Right atrium auricular region (tissue), 2 donors: ENCODE measurements at regions not wholly inside any gene's neighbourhood (a gene's known extent, or its start where the extent isn't known, plus 50 kb on each side); places are given as distances from the start of the nearest gene placed in this dataset.

Source experiments
- DNase-seq: peaks from one replicate; pipeline ENCODE4 v3.0.0-alpha.2; 2019; ENCODE audit warnings: low spot score
- H3K27ac ChIP-seq, 2 donors: fragments of 200-600 bp; sonication (generic); 1 replicate in 1 of 2; 2 replicates in 1 of 2; pipeline ENCODE4 v1.5.1; 2016 to 2019
- H3K27me3 ChIP-seq, 2 donors: fragments of 200-600 bp; sonication (generic); one replicate each; pipeline versions ENCODE4 v1.5.1 to v1.6.0; 2017 to 2019
- H3K36me3 ChIP-seq: fragments of 200-600 bp; sonication (generic); one replicate; pipeline ENCODE4 v1.5.1; 2016
- H3K4me1 ChIP-seq, 2 donors: fragments of 200-600 bp; sonication (generic); one replicate each; pipeline versions ENCODE4 v1.5.1 to v1.6.0; 2017 to 2019
- H3K4me3 ChIP-seq, 2 donors: fragments of 200-600 bp; sonication (generic); 1 replicate in 1 of 2; 2 replicates in 1 of 2; pipeline ENCODE4 v1.5.1; 2017 to 2019; ENCODE audit warnings: mild to moderate bottlenecking in 1 of 2, moderate library complexity in 1 of 2
- H3K9me3 ChIP-seq, 2 donors: fragments of 200-600 bp; sonication (generic); one replicate each; pipeline ENCODE4 v1.5.1; 2019
- TF ChIP-seq, protein P1 (sequence below), 2 donors: fragments of 200-600 bp; sonication (generic); IDR thresholded peaks; one replicate each; pipeline ENCODE4 v1.5.1; 2019; ENCODE audit warnings: antibody characterized with exemption in 2 of 2

DNA sequence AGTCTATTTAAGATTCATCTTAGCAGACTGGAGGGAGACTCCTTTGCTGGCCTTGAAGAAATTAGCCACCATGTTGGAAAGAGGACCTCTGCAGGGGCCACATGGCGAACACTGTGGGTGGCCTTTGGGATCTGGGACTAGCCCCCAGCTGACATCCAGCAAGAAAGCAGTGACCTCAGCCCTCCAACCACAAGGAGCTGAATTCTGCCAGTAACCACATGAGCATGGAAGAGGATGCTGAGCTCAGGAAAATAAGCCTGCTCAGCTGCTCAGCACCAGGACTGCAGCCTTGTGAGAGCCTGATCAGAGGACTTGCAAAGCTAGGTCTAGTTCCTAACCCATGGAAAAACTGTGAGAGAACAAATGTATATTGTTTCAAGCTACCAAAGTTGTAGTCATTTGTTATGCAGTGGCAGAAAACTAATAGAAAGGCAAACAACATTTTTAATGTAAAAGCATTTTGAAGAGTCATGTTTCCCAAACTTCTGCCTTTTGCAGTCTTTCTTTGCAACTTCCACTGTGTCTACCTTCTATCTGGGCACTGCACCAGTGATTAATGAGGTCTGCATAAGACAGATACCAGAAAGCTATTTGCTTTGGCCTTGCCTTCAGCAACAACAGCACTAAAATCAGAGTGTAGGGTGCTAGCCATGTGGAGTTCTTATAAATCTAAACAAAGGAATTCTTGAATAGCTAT lies 183.7 kb downstream of the FGFR2 start:
- H3K36me3 ChIP-seq, result no peaks in the 10 kb centered on the region
- no peaks in the 10 kb centered on the region for H3K27me3 ChIP-seq
- no peaks in the 10 kb centered on the region for H3K4me1 ChIP-seq
- no peaks in the 10 kb centered on the region for H3K9me3 ChIP-seq
- TF ChIP-seq, protein P1, sequence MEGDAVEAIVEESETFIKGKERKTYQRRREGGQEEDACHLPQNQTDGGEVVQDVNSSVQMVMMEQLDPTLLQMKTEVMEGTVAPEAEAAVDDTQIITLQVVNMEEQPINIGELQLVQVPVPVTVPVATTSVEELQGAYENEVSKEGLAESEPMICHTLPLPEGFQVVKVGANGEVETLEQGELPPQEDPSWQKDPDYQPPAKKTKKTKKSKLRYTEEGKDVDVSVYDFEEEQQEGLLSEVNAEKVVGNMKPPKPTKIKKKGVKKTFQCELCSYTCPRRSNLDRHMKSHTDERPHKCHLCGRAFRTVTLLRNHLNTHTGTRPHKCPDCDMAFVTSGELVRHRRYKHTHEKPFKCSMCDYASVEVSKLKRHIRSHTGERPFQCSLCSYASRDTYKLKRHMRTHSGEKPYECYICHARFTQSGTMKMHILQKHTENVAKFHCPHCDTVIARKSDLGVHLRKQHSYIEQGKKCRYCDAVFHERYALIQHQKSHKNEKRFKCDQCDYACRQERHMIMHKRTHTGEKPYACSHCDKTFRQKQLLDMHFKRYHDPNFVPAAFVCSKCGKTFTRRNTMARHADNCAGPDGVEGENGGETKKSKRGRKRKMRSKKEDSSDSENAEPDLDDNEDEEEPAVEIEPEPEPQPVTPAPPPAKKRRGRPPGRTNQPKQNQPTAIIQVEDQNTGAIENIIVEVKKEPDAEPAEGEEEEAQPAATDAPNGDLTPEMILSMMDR (IDR thresholded peaks at IDR 0.05), result no peak
- DNase-seq, result no peak
- H3K4me3 ChIP-seq, result no peak overlapping the region
- no peak overlapping the region for H3K27ac ChIP-seq

DNA sequence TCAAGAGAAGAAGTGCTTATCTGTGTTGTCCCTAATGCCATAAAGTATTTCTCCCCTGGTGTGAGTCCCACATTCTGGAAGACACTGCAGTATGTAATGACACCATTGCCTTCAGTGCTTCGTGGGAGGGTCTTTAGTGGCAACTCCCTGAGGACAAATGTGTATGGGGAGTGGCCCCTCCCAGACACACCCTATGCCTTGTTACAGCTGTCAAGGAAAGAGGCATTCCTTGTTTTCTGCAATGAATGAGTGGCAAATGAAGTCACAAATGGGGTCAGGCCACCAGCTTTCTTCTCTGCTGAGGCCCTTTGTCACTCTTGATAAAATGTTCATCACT lies 183.2 kb downstream of the FGFR2 start:
- Histone ChIP-seq H3K9me3 (no peaks in the 10 kb centered on the region), H3K36me3 (no peaks in the 10 kb centered on the region), H3K4me3 (no peak overlapping the region), H3K27ac (no peak overlapping the region), H3K4me1 (no peaks in the 10 kb centered on the region), H3K27me3 (no peaks in the 10 kb centered on the region)
- DNase-seq, result no peak
- TF ChIP-seq, protein P1 (IDR thresholded peaks at IDR 0.05), result no peak

DNA sequence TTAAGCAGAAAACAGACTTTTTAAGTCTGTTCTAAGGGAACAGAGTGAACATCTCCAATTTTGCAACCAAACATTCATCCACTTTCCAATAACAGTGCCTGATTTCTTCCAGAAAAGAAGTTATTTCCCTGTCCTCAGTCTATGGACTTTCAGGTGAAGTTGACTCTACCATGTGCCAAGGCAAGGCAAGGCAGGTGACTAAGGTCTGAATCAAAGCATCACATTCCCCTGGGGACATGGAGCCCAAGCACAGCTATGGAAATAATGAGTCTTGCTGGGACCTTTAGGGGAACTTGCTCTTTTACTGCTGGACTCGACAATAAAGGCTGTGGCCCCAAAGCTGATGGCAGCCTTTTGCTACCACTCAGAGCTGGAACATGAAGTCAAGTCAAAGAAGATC lies 182.2 kb downstream of the FGFR2 start:
- H3K27me3 ChIP-seq, result no peaks in the 10 kb centered on the region
- H3K9me3 ChIP-seq, result no peaks in the 10 kb centered on the region
- H3K4me3 ChIP-seq, result no peak overlapping the region
- no peaks in the 10 kb centered on the region for H3K36me3 ChIP-seq
- H3K27ac ChIP-seq, result no peak overlapping the region
- no peaks in the 10 kb centered on the region for H3K4me1 ChIP-seq
- no peak for DNase-seq
- TF ChIP-seq, protein P1 (IDR thresholded peaks at IDR 0.05), result no peak

DNA sequence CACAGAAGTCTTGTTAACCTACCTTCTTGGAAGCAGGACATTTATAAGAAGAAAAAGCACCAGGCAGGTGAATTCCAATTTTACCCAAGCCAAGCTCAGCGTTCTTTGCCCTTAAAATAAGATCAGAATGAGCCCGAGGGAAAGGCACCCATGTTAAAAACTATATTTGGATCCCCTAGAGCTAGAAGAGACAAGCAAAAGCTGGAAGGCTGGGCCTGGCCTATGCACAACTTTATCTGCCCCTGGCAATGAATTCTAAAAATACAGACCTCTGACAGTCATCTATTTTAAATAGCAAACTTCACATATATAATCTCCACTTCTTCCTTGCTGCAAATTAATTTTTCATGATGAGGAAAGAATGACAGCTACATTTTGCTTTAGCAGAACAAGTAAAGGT lies 180.9 kb downstream of the FGFR2 start:
- Histone ChIP-seq H3K9me3 (no peaks in the 10 kb centered on the region), H3K27me3 (no peaks in the 10 kb centered on the region), H3K27ac (no peak overlapping the region), H3K4me3 (no peak overlapping the region), H3K36me3 (no peaks in the 10 kb centered on the region), H3K4me1 (no peaks in the 10 kb centered on the region)
- TF ChIP-seq, protein P1 (IDR thresholded peaks at IDR 0.05), result no peak
- DNase-seq, result no peak

DNA sequence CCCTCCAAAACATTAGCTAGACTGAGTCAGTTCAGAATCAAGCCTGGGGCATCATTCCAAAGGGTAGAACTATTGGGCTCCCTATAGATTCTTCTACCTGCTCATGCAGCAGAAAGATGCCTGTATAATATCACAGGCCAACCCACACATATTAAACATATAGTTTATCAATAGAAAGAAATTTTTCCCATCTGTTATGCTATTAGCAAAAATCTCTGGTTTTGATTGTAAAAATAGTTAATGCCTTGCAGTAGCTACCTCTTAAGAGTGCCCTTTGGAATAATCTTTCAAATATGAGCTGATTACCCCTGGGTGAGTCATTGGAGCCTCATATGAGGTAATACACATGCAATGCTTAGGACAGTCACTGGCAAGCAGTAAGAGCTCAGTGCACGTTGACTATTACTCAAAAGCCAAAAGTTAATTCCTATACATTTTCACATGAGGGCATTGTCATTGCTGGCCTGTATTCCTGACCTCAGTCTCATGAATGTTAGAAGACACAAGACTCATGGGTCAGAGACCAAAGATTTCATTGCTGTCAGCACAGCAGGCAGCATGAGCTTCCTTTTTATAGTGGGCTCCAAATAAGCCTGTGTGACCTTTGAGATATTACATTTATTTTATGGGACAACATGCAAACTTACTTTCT lies 180.0 kb downstream of the FGFR2 start:
- Histone ChIP-seq H3K36me3 (no peaks in the 10 kb centered on the region), H3K9me3 (no peaks in the 10 kb centered on the region), H3K27me3 (no peaks in the 10 kb centered on the region), H3K4me3 (no peak overlapping the region), H3K27ac (no peak overlapping the region), H3K4me1 (no peaks in the 10 kb centered on the region)
- TF ChIP-seq, protein P1 (IDR thresholded peaks at IDR 0.05), result no peak
- no peak for DNase-seq

DNA sequence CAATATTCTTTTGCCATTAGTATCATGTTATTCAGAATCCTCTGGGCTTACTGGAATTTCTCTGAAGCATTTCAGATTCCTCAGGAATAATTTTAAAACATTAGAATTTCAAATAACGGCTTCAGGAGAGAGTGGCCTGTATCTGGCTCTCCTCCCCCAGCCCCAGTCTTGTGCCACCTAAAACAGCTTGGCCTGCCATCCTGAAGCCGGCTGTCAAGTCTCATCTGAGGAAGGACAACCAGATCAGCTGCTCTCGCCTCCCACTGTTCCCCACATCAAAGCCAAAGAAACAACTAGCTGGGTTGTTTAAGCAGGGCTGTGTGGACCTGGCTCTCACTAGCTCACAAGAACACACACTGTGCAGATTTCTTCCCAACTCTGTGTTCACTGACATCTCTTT lies 178.2 kb downstream of the FGFR2 start:
- H3K4me1 ChIP-seq, result no peaks in the 10 kb centered on the region
- DNase-seq, result no peak
- no peak overlapping the region for H3K27ac ChIP-seq
- H3K36me3 ChIP-seq, result no peaks in the 10 kb centered on the region
- H3K4me3 ChIP-seq, result no peak overlapping the region
- H3K9me3 ChIP-seq, result no peaks in the 10 kb centered on the region
- TF ChIP-seq, protein P1 (IDR thresholded peaks at IDR 0.05), result no peak
- no peaks in the 10 kb centered on the region for H3K27me3 ChIP-seq
